Esophagus squamous epithelium (tissue), 5 donors: ENCODE measurements at regions not wholly inside any gene's neighbourhood (a gene's known extent, or its start where the extent isn't known, plus 50 kb on each side); places are given as distances from the start of the nearest gene placed in this dataset.

Experiments
- DNase-seq: peaks from one replicate; lab custom pipeline; 2025; lab: John Stamatoyannopoulos, UW
- H3K27ac ChIP-seq, 4 donors: fragments of 200-600 bp; sonication (generic); one replicate each; pipeline ENCODE4 v1.5.1; 2016 to 2019; ENCODE audit warnings: mild to moderate bottlenecking in 1 of 4
- H3K27me3 ChIP-seq, 4 donors: fragments of 200-600 bp; sonication (generic); 1 replicate in 3 of 4; 2 replicates in 1 of 4; pipeline versions ENCODE4 v1.5.1 to v1.6.0; 2017 to 2021; ENCODE audit warnings: antibody characterized with exemption in 1 of 4
- H3K36me3 ChIP-seq, 3 donors: fragments of 200-600 bp; sonication (generic); one replicate each; pipeline ENCODE4 v1.5.1; 2016 to 2019
- H3K4me1 ChIP-seq, 3 donors: fragments of 200-600 bp; sonication (generic); one replicate each; pipeline ENCODE4 v1.5.1; 2017 to 2019
- H3K4me3 ChIP-seq, 4 donors: fragments of 200-600 bp; sonication (generic); 1 replicate in 3 of 4; 2 replicates in 1 of 4; pipeline ENCODE4 v1.5.1; 2016 to 2019; ENCODE audit warnings: mild to moderate bottlenecking in 2 of 4, moderate library complexity in 1 of 4
- H3K9me3 ChIP-seq, 3 donors: fragments of 200-600 bp; sonication (generic); one replicate each; pipeline ENCODE4 v1.5.1; 2016 to 2019
- CTCF ChIP-seq, 6 experiments: fragments of 450-650 bp in 4 of 6; fragments of 200-600 bp in 2 of 6; sonication (generic) in 2 of 6; IDR thresholded peaks; one replicate each; pipeline ENCODE4 v1.5.1; 2016 to 2019; ENCODE audit warnings: antibody characterized with exemption in 6 of 6, mild to moderate bottlenecking in 4 of 6, moderate library complexity in 4 of 6
- POLR2A ChIP-seq, 4 donors: fragments of 450-650 bp; IDR thresholded peaks; one replicate each; pipeline ENCODE4 v1.6.1; 2017; ENCODE audit warnings: antibody characterized with exemption in 4 of 4, mild to moderate bottlenecking in 4 of 4, moderate library complexity in 3 of 4
- WGBS, 2 donors: methylation state at CpG; one replicate each; pipeline ENCODE4 v1.1.5; 2018; 5-methylcytosine and 5-hydroxymethylcytosine counted together
- intact Hi-C: fragments of 100-400 bp; cut with DNase I; formaldehyde crosslinking; loops from one replicate; pipeline ENCODE4 v1.15.0; 2022
- donor health status: DM: yes; HTN: yes; CAD: no.

GRCh38 chr2:12173271-12173942 is 427.0 kb downstream of the LPIN1 start:
- H3K27me3 ChIP-seq, result no peaks in the 10 kb centered on the region
- intact Hi-C loops, result no loop called here
- no peaks in the 10 kb centered on the region for H3K9me3 ChIP-seq
- TF ChIP-seq POLR2A (IDR thresholded peaks at IDR 0.05) (no peak), CTCF (IDR thresholded peaks at IDR 0.05) (no peak)
- H3K4me1 ChIP-seq, result peaks cover 14 to 42% (median 38%) of the 10 kb centered on the region in 3 donors
- DNase-seq, result no peak
- 100% methylated on average over 1 of the region's 1 CpG for WGBS, 2 donors
- H3K4me3 ChIP-seq, result no peak overlapping the region
- no peaks in the 10 kb centered on the region for H3K36me3 ChIP-seq
- no peak overlapping the region for H3K27ac ChIP-seq

- Histone ChIP-seq H3K36me3 (no peaks in the 10 kb centered on the region), H3K27me3 (no peaks in the 10 kb centered on the region), H3K4me1 (peaks cover 11 to 37% (median 34%) of the 10 kb centered on the region in 3 donors), H3K4me3 (no peak overlapping the region), H3K9me3 (no peaks in the 10 kb centered on the region), H3K27ac (no peak overlapping the region)
- DNase-seq, result no peak
- intact Hi-C loops, result no loop called here
- 80 to 96% methylated on average over 2 of the region's 2 CpGs for WGBS, 2 donors
- TF ChIP-seq POLR2A (IDR thresholded peaks at IDR 0.05), result no peak
- TF ChIP-seq CTCF (IDR thresholded peaks at IDR 0.05), result no peak
Observed at GRCh38 chr2:12173943-12174340, 427.5 kb downstream of the LPIN1 start.

GRCh38 chr2:12175323-12175722 is 428.9 kb downstream of the LPIN1 start:
- Histone ChIP-seq H3K27ac (no peak overlapping the region), H3K36me3 (no peaks in the 10 kb centered on the region), H3K4me1 (peaks cover 7 to 23% (median 20%) of the 10 kb centered on the region in 3 donors), H3K27me3 (no peaks in the 10 kb centered on the region), H3K4me3 (no peak overlapping the region), H3K9me3 (no peaks in the 10 kb centered on the region)
- intact Hi-C loops, result no loop called here
- no peak for DNase-seq
- WGBS, 2 donors, result 78 to 84% methylated on average over 2 of the region's 2 CpGs
- no peak for TF ChIP-seq POLR2A (IDR thresholded peaks at IDR 0.05)
- TF ChIP-seq CTCF (IDR thresholded peaks at IDR 0.05), result no peak

- DNase-seq, result no peak
- H3K4me1 ChIP-seq, result peaks cover 7 to 22% (median 17%) of the 10 kb centered on the region in 3 donors
- intact Hi-C loops, result no loop called here
- H3K4me3 ChIP-seq, result no peak overlapping the region
- TF ChIP-seq CTCF (IDR thresholded peaks at IDR 0.05), result no peak
- no peak for TF ChIP-seq POLR2A (IDR thresholded peaks at IDR 0.05)
- WGBS, 2 donors, result 10 to 24% methylated on average over 9 of the region's 9 CpGs
- H3K27ac ChIP-seq, result peak overlapping the region in 2 of 4 donors; percentile 31 to 52
- no peaks in the 10 kb centered on the region for H3K27me3 ChIP-seq
- no peaks in the 10 kb centered on the region for H3K36me3 ChIP-seq
- no peaks in the 10 kb centered on the region for H3K9me3 ChIP-seq
Observed at GRCh38 chr2:12176623-12177454, 430.4 kb downstream of the LPIN1 start.
